K562 (cell line): ENCODE measurements at regions not wholly inside any gene's neighbourhood (a gene's known extent, or its start where the extent isn't known, plus 50 kb on each side); places are given as distances from the start of the nearest gene placed in this dataset.

Experiments used
- ESRRA ChIP-seq: fragments of 450-650 bp; IDR thresholded peaks from 2 replicates; pipeline ENCODE4 v1.6.1; 2014; ENCODE audit warnings: low read depth, mild to moderate bottlenecking, moderate library complexity, borderline replicate concordance
- ZBED1 ChIP-seq: IDR thresholded peaks from 2 replicates; pipeline ENCODE4 v1.6.1; 2014
- ZNF212 ChIP-seq: fragments of 450-650 bp; formaldehyde crosslinking; IDR thresholded peaks from 2 replicates; pipeline ENCODE4 v1.4.0; 2020; ENCODE audit warnings: mild to moderate bottlenecking
- TF ChIP-seq, protein P1 (sequence below): fragments of 200-800 bp; sonication (Bioruptor generic); IDR thresholded peaks from 2 replicates; pipeline ENCODE4 v1.6.1; 2016; ENCODE audit warnings: missing genetic modification characterization, missing compliant biosample characterization
- TF ChIP-seq, protein P2 (sequence below): fragments of 200-800 bp; sonication (Bioruptor generic); IDR thresholded peaks from 2 replicates; pipeline ENCODE4 v1.6.1; 2017; ENCODE audit warnings: missing genetic modification characterization, missing compliant biosample characterization

DNA sequence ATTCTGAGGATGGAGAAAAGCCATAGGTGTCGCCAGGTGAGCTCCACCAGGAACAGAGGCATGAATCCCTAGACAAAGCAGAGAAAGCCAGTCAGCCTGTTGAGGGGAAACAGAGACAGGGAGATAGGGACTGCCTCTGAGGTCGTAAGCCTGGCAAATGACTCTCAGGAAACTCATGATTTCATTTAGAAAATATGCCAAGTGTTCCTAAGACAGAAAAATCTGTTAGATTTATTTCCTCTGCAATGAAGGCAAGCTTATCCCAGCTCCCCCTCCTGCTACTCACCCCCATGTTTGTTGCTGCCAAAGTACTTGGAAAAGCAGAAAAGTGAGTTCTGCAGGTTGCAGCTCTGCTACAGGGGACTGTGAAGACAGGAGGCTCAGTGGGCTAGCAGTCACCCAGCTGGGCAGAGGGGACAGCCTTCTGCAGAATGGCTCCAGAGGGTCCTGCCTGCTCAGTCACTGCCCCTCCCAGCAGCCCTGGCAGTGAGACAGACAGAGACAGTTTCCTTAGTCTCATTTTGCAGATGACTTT, 184.3 kb downstream of the ADRA2A start (continued):
- TF ChIP-seq, protein P1, sequence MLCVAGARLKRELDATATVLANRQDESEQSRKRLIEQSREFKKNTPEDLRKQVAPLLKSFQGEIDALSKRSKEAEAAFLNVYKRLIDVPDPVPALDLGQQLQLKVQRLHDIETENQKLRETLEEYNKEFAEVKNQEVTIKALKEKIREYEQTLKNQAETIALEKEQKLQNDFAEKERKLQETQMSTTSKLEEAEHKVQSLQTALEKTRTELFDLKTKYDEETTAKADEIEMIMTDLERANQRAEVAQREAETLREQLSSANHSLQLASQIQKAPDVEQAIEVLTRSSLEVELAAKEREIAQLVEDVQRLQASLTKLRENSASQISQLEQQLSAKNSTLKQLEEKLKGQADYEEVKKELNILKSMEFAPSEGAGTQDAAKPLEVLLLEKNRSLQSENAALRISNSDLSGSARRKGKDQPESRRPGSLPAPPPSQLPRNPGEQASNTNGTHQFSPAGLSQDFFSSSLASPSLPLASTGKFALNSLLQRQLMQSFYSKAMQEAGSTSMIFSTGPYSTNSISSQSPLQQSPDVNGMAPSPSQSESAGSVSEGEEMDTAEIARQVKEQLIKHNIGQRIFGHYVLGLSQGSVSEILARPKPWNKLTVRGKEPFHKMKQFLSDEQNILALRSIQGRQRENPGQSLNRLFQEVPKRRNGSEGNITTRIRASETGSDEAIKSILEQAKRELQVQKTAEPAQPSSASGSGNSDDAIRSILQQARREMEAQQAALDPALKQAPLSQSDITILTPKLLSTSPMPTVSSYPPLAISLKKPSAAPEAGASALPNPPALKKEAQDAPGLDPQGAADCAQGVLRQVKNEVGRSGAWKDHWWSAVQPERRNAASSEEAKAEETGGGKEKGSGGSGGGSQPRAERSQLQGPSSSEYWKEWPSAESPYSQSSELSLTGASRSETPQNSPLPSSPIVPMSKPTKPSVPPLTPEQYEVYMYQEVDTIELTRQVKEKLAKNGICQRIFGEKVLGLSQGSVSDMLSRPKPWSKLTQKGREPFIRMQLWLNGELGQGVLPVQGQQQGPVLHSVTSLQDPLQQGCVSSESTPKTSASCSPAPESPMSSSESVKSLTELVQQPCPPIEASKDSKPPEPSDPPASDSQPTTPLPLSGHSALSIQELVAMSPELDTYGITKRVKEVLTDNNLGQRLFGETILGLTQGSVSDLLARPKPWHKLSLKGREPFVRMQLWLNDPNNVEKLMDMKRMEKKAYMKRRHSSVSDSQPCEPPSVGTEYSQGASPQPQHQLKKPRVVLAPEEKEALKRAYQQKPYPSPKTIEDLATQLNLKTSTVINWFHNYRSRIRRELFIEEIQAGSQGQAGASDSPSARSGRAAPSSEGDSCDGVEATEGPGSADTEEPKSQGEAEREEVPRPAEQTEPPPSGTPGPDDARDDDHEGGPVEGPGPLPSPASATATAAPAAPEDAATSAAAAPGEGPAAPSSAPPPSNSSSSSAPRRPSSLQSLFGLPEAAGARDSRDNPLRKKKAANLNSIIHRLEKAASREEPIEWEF (CRISPR knock-in tag) = no peak
- TF ChIP-seq ZNF212 (CRISPR knock-in tag) = no peak
- TF ChIP-seq ZBED1 = no peak
- TF ChIP-seq ESRRA = no peak
- TF ChIP-seq, protein P2, sequence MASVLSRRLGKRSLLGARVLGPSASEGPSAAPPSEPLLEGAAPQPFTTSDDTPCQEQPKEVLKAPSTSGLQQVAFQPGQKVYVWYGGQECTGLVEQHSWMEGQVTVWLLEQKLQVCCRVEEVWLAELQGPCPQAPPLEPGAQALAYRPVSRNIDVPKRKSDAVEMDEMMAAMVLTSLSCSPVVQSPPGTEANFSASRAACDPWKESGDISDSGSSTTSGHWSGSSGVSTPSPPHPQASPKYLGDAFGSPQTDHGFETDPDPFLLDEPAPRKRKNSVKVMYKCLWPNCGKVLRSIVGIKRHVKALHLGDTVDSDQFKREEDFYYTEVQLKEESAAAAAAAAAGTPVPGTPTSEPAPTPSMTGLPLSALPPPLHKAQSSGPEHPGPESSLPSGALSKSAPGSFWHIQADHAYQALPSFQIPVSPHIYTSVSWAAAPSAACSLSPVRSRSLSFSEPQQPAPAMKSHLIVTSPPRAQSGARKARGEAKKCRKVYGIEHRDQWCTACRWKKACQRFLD (CRISPR knock-in tag) = no peak
